ENCODE measurements at regions not wholly inside any gene's neighbourhood (a gene's known extent, or its start where the extent isn't known, plus 50 kb on each side); places are given as distances from the start of the nearest gene placed in this dataset.
"Not testable (repeated sequence)": the region's sequence is repeated elsewhere in the genome, so short reads cannot be mapped to it uniquely, and the experiment has no call there.

GRCh38 chr9:106779796-106780195 lies 83.2 kb upstream of the ZNF462 start:
- no peak for DNase-seq (ENCODE audit: low read depth)
- no peak for TF ChIP-seq CTCF (conservative IDR thresholded peaks at IDR 0.05; ENCODE audit: low read depth, low read length)

GRCh38 chr9:106783121-106783520 lies 79.8 kb upstream of the ZNF462 start:
- no peak overlapping the region for H3K4me3 ChIP-seq (ENCODE audit: low read length)
- DNase-seq (ENCODE audit: low read depth) = no peak
- TF ChIP-seq CTCF (conservative IDR thresholded peaks at IDR 0.05; ENCODE audit: low read depth, low read length) = no peak

More at GRCh38 chr9:106779796-106780195, 83.2 kb upstream of the ZNF462 start:
- H3K4me3 ChIP-seq (ENCODE audit: low read length) = no peak overlapping the region

GRCh38 chr9:106784076-106784475 lies 78.9 kb upstream of the ZNF462 start:
- peak; percentile 91 for DNase-seq (ENCODE audit: low read depth)
- no peak for TF ChIP-seq CTCF (conservative IDR thresholded peaks at IDR 0.05; ENCODE audit: low read depth, low read length)
- H3K4me3 ChIP-seq (ENCODE audit: low read length) = no peak overlapping the region

GRCh38 chr9:106785200-106785599 lies 77.8 kb upstream of the ZNF462 start:
- no peak for TF ChIP-seq CTCF (conservative IDR thresholded peaks at IDR 0.05; ENCODE audit: low read depth, low read length)
- H3K4me3 ChIP-seq (ENCODE audit: low read length) = no peak overlapping the region
- DNase-seq (ENCODE audit: low read depth) = no peak

- H3K4me3 ChIP-seq (ENCODE audit: low read length) = not testable (repeated sequence)
These were observed 74.9 kb upstream of the ZNF462 start for GRCh38 chr9:106788021-106788420.

GRCh38 chr9:106795031-106795430 lies 67.9 kb upstream of the ZNF462 start:
- no peak overlapping the region for H3K4me3 ChIP-seq (ENCODE audit: low read length)
- no peak for TF ChIP-seq CTCF (conservative IDR thresholded peaks at IDR 0.05; ENCODE audit: low read depth, low read length)
- no peak for DNase-seq (ENCODE audit: low read depth)

More at GRCh38 chr9:106788021-106788420, 74.9 kb upstream of the ZNF462 start:
- not testable (repeated sequence) for DNase-seq (ENCODE audit: low read depth)

- H3K4me3 ChIP-seq (ENCODE audit: low read length) = no peak overlapping the region
- DNase-seq (ENCODE audit: low read depth) = no peak
- TF ChIP-seq CTCF (conservative IDR thresholded peaks at IDR 0.05; ENCODE audit: low read depth, low read length) = no peak
These were observed 66.2 kb upstream of the ZNF462 start for GRCh38 chr9:106796771-106797170.

- no peak overlapping the region for H3K4me3 ChIP-seq (ENCODE audit: low read length)
- peak; percentile 30 for DNase-seq (ENCODE audit: low read depth)
- no peak for TF ChIP-seq CTCF (conservative IDR thresholded peaks at IDR 0.05; ENCODE audit: low read depth, low read length)
These were observed 65.7 kb upstream of the ZNF462 start for GRCh38 chr9:106797299-106797698.
